Neural progenitor cell (in vitro differentiated cells): ENCODE measurements at regions not wholly inside any gene's neighbourhood (a gene's known extent, or its start where the extent isn't known, plus 50 kb on each side); places are given as distances from the start of the nearest gene placed in this dataset.

Source experiments
- DNase-seq: peaks from one replicate; pipeline ENCODE4 v3.0.0-alpha.2; 2016; ENCODE audit warnings: low spot score
- H2AFZ ChIP-seq: fragments of 200-600 bp; sonication (generic); replicated peaks from 2 replicates; pipeline ENCODE4 v1.6.1; 2016; ENCODE audit warnings: antibody characterized with exemption
- H3F3A ChIP-seq: fragments of 200-600 bp; sonication (generic); 2 replicates; pipeline ENCODE4 v1.6.1; 2016; ENCODE audit warnings: antibody characterized with exemption, low read depth
- H3K27ac ChIP-seq: fragments of 200-600 bp; sonication (generic); 2 replicates; pipeline ENCODE4 v1.5.1; 2016; ENCODE audit warnings: mild to moderate bottlenecking
- H3K27me3 ChIP-seq: fragments of 200-600 bp; sonication (generic); 2 replicates; pipeline ENCODE4 v1.6.1; 2016; ENCODE audit warnings: mild to moderate bottlenecking, moderate library complexity
- H3K36me3 ChIP-seq: fragments of 200-600 bp; sonication (generic); 2 replicates; pipeline ENCODE4 v1.5.1; 2016
- H3K4me1 ChIP-seq: fragments of 200-600 bp; sonication (generic); 2 replicates; pipeline ENCODE4 v1.6.1; 2016; ENCODE audit warnings: mixed run types
- H3K4me2 ChIP-seq: fragments of 200-600 bp; sonication (generic); 2 replicates; pipeline ENCODE4 v1.6.1; 2016
- H3K4me3 ChIP-seq: fragments of 200-600 bp; sonication (generic); 2 replicates; pipeline ENCODE4 v1.5.1; 2016
- H3K79me2 ChIP-seq: fragments of 200-600 bp; sonication (generic); 2 replicates; pipeline ENCODE4 v1.6.1; 2016; ENCODE audit warnings: low read depth
- H3K9ac ChIP-seq: fragments of 200-600 bp; sonication (generic); 2 replicates; pipeline ENCODE4 v1.6.1; 2016
- H3K9me3 ChIP-seq: fragments of 200-600 bp; sonication (generic); 2 replicates; pipeline ENCODE4 v1.5.1; 2016; ENCODE audit warnings: low read depth
- H4K20me1 ChIP-seq: fragments of 200-600 bp; sonication (generic); 2 replicates; pipeline ENCODE4 v1.6.1; 2016; ENCODE audit warnings: low read depth
- H3K27ac Mint-ChIP-seq: 3 replicates; pipeline ENCODE4 v1.8.0; 2021; ENCODE audit warnings: mixed read lengths
- H3K27me3 Mint-ChIP-seq: 2 replicates; pipeline ENCODE4 v1.8.0; 2022; ENCODE audit warnings: low read depth, mild to moderate bottlenecking, inconsistent platforms, moderate library complexity, mixed read lengths; ENCODE audit not compliant: insufficient read depth
- H3K36me3 Mint-ChIP-seq: 3 replicates; pipeline ENCODE4 v1.8.0; 2021; ENCODE audit warnings: mixed read lengths
- H3K4me1 Mint-ChIP-seq: 3 replicates; pipeline ENCODE4 v1.8.0; 2021; ENCODE audit warnings: mixed read lengths
- H3K4me3 Mint-ChIP-seq: 3 replicates; pipeline ENCODE4 v1.8.0; 2021; ENCODE audit warnings: mild to moderate bottlenecking, moderate library complexity, mixed read lengths
- H3K9me3 Mint-ChIP-seq: 3 replicates; pipeline ENCODE4 v1.8.0; 2020; ENCODE audit warnings: mixed read lengths
- CTCF ChIP-seq: fragments of 200-600 bp; sonication (generic); IDR thresholded peaks from 2 replicates; pipeline ENCODE4 v1.5.1; 2017; ENCODE audit warnings: antibody characterized with exemption, mild to moderate bottlenecking
- EZH2 ChIP-seq: fragments of 200-600 bp; sonication (generic); IDR thresholded peaks from 2 replicates; pipeline ENCODE4 v1.6.1; 2017; ENCODE audit warnings: antibody characterized with exemption, mild to moderate bottlenecking, moderate library complexity
- EZH2phosphoT487 ChIP-seq: fragments of 200-600 bp; sonication (generic); IDR thresholded peaks from 2 replicates; pipeline ENCODE4 v1.6.1; 2017; ENCODE audit warnings: antibody characterized with exemption

DNA sequence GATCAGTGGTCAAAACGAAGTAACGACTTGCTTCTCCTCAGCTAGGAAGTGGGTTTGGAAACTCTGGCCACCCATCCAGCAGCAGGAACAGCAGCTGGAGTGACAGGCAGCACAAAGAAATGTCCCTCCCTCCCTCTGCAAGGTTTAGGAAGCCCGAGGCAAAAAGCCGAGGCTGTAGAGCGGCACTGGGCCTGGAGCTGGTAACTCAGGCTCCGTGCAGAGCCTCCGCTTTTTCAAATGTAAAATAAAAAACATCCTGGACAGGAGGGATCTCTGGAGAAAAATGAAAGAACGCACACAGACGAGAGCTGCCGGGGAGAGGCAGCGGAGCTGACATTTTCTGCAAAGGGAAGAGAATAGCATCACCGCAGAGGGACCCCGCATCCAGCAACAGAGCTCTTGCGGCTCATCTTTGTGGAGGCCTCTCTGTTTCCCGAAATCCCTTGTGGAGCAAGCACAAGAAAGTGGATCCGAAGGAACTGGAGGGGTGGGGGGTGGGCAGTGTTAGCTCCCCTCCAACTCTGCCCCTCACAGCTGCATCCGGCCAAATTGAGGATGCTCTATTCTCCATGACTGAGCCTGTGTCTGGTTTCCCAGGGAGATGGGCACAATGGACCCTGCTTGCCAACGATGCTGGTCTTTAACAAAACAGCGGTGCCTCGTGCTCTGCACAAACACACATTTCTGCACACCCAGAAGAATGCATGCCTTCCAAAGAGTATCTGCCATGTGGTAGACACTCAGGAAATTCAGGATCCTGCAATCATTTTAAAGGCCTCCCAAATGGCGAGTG, 335.5 kb upstream of the ZFHX3 start:
- H3K27me3 Mint-ChIP-seq, result peaks cover 5% of the 10 kb centered on the region
- Histone ChIP-seq H4K20me1 (no peaks in the 10 kb centered on the region), H3K36me3 (no peaks in the 10 kb centered on the region), H2AFZ (peak overlapping the region; percentile 98), H3K79me2 (no peaks in the 10 kb centered on the region), H3K4me2 (peak overlapping the region; percentile 45), H3K27ac (no peak overlapping the region), H3K4me1 (peaks cover 11% of the 10 kb centered on the region), H3K27me3 (no peaks in the 10 kb centered on the region), H3K9ac (peak overlapping the region; percentile 8), H3K9me3 (no peaks in the 10 kb centered on the region), H3K4me3 (no peak overlapping the region), H3F3A (no peaks in the 10 kb centered on the region)
- H3K9me3 Mint-ChIP-seq, result no peaks in the 10 kb centered on the region
- H3K4me3 Mint-ChIP-seq, result peak overlapping the region; percentile 57
- DNase-seq, result peak; percentile 24
- H3K27ac Mint-ChIP-seq, result peak overlapping the region; percentile 83
- H3K36me3 Mint-ChIP-seq, result no peaks in the 10 kb centered on the region
- TF ChIP-seq CTCF (no peak), EZH2phosphoT487 (no peak), EZH2 (no peak)
- H3K4me1 Mint-ChIP-seq, result peaks cover 26% of the 10 kb centered on the region

GRCh38 chr16:73378471-73378870, 330.5 kb upstream of the ZFHX3 start:
- Mint-ChIP-seq H3K27ac (no peak overlapping the region), H3K4me1 (peaks cover 12% of the 10 kb centered on the region), H3K36me3 (no peaks in the 10 kb centered on the region), H3K27me3 (peaks cover 2% of the 10 kb centered on the region), H3K9me3 (no peaks in the 10 kb centered on the region), H3K4me3 (no peak overlapping the region)
- TF ChIP-seq EZH2phosphoT487 (no peak), CTCF (no peak), EZH2 (no peak)
- Histone ChIP-seq H3K4me3 (no peak overlapping the region), H3F3A (no peaks in the 10 kb centered on the region), H3K9ac (no peak overlapping the region), H3K9me3 (no peaks in the 10 kb centered on the region), H3K36me3 (no peaks in the 10 kb centered on the region), H3K27ac (no peak overlapping the region), H3K27me3 (no peaks in the 10 kb centered on the region), H3K4me1 (peaks cover 9% of the 10 kb centered on the region), H4K20me1 (no peaks in the 10 kb centered on the region), H3K4me2 (no peak overlapping the region), H2AFZ (no peak overlapping the region), H3K79me2 (no peaks in the 10 kb centered on the region)
- no peak for DNase-seq

DNA sequence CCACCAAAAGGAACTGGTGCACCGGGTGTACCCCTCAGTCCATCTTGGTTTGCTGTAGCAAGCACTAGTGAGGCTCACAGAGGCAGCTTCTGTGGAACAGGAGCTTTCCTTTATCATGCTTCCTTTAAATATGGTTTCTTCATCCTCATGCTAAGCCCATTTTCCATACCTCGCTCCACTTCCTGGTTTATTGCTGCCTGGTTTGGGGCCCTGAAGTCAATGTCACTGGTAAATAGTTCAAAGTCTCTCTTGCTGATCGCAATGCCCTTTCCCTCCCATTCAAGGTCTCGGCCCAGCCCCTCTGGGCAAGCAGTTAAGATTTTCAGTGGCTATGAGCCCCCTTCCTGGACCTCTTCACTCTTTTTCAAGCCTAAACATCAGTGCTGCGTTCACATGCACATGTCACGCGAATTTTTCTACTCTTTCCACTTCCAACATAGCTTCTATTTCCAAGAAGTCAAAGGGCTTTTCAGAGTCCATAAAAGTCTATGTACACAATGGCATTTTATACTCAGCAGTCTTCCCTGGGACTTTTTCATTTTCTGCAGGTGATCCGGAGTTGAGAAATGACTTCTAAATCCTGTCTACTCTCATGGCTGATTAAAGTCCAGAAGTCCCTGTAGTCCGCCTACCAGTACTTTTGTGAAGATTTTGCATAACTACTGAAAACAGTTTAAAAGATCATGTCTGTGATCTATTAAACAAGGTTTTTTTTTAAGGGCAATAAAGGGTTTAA, 323.8 kb upstream of the ZFHX3 start:
- no peaks in the 10 kb centered on the region for H3K27me3 ChIP-seq
- no peaks in the 10 kb centered on the region for H3K27me3 Mint-ChIP-seq
- no peaks in the 10 kb centered on the region for H3K4me1 ChIP-seq
- H3K4me3 Mint-ChIP-seq, result no peak overlapping the region
- DNase-seq, result no peak
- no peaks in the 10 kb centered on the region for H3K36me3 Mint-ChIP-seq
- H3K27ac Mint-ChIP-seq, result peak overlapping the region; percentile 25
- H2AFZ ChIP-seq, result no peak overlapping the region
- H3K9me3 Mint-ChIP-seq, result no peaks in the 10 kb centered on the region
- H3K4me2 ChIP-seq, result no peak overlapping the region
- no peak for TF ChIP-seq CTCF
- no peak for TF ChIP-seq EZH2
- no peak for TF ChIP-seq EZH2phosphoT487
- no peaks in the 10 kb centered on the region for H4K20me1 ChIP-seq
- H3K4me1 Mint-ChIP-seq, result peaks cover 8% of the 10 kb centered on the region
- H3K79me2 ChIP-seq, result no peaks in the 10 kb centered on the region
- no peak overlapping the region for H3K4me3 ChIP-seq
- no peak overlapping the region for H3K27ac ChIP-seq
- no peaks in the 10 kb centered on the region for H3F3A ChIP-seq
- H3K36me3 ChIP-seq, result no peaks in the 10 kb centered on the region
- H3K9ac ChIP-seq, result no peak overlapping the region
- H3K9me3 ChIP-seq, result no peaks in the 10 kb centered on the region
